ENCODE measurements at regions not wholly inside any gene's neighbourhood (a gene's known extent, or its start where the extent isn't known, plus 50 kb on each side); places are given as distances from the start of the nearest gene placed in this dataset.

- peaks cover 1% of the 10 kb centered on the region for H3K9me3 Mint-ChIP-seq
- H3K27me3 Mint-ChIP-seq, result no peaks in the 10 kb centered on the region
- ATAC-seq (no peak), DNase-seq (no peak)
- ChIA-PET POLR2A (no interaction called here), CTCF (no interaction called here)
- H3K27ac Mint-ChIP-seq, result no peak overlapping the region
- intact Hi-C loops (cut with micrococcal nuclease), result no loop called here
- no peaks in the 10 kb centered on the region for H3K4me1 Mint-ChIP-seq (ENCODE audit: low read depth)
- TF ChIP-seq CTCF (IDR thresholded peaks at IDR 0.05), result no peak
- no peaks in the 10 kb centered on the region for H3K36me3 Mint-ChIP-seq (ENCODE audit: low read depth)
- H3K4me3 Mint-ChIP-seq, result no peak overlapping the region
Measured at GRCh38 chr11:96978751-96979150, 588.9 kb downstream of the JRKL start.

- POLR2A ChIA-PET, result no interaction called here
- TF ChIP-seq CTCF (IDR thresholded peaks at IDR 0.05), result no peak
- DNase-seq (no peak), ATAC-seq (no peak)
- H3K27me3 Mint-ChIP-seq, result no peaks in the 10 kb centered on the region
- no peaks in the 10 kb centered on the region for H3K4me1 Mint-ChIP-seq (ENCODE audit: low read depth)
- H3K27ac Mint-ChIP-seq, result no peak overlapping the region
- no peaks in the 10 kb centered on the region for H3K36me3 Mint-ChIP-seq (ENCODE audit: low read depth)
- no peak overlapping the region for H3K4me3 Mint-ChIP-seq
- intact Hi-C loops (cut with micrococcal nuclease), result no loop called here
- peaks cover 1% of the 10 kb centered on the region for H3K9me3 Mint-ChIP-seq
- CTCF ChIA-PET, result no interaction called here
Measured at GRCh38 chr11:96986516-96986915, 596.7 kb downstream of the JRKL start.

GRCh38 chr11:96990914-96991313 lies 601.1 kb downstream of the JRKL start:
- no peaks in the 10 kb centered on the region for H3K36me3 Mint-ChIP-seq (ENCODE audit: low read depth)
- DNase-seq, result no peak
- ChIA-PET POLR2A (no interaction called here), CTCF (no interaction called here)
- no peak for TF ChIP-seq CTCF (IDR thresholded peaks at IDR 0.05)
- intact Hi-C loops (cut with micrococcal nuclease), result no loop called here
- peaks cover 1% of the 10 kb centered on the region for H3K9me3 Mint-ChIP-seq
- H3K4me3 Mint-ChIP-seq, result no peak overlapping the region
- H3K27ac Mint-ChIP-seq, result no peak overlapping the region
- H3K27me3 Mint-ChIP-seq, result no peaks in the 10 kb centered on the region
- H3K4me1 Mint-ChIP-seq (ENCODE audit: low read depth), result no peaks in the 10 kb centered on the region
- no peak for ATAC-seq

- DNase-seq (no peak), ATAC-seq (no peak)
- no peak for TF ChIP-seq CTCF (IDR thresholded peaks at IDR 0.05)
- intact Hi-C loops (cut with micrococcal nuclease), result no loop called here
- CTCF ChIA-PET, result no interaction called here
- H3K4me1 Mint-ChIP-seq (ENCODE audit: low read depth), result no peaks in the 10 kb centered on the region
- no peaks in the 10 kb centered on the region for H3K36me3 Mint-ChIP-seq (ENCODE audit: low read depth)
- H3K27me3 Mint-ChIP-seq, result no peaks in the 10 kb centered on the region
- H3K27ac Mint-ChIP-seq, result no peak overlapping the region
- H3K9me3 Mint-ChIP-seq, result peaks cover 4% of the 10 kb centered on the region
- no peak overlapping the region for H3K4me3 Mint-ChIP-seq
- POLR2A ChIA-PET, result no interaction called here
Measured at GRCh38 chr11:97000481-97000880, 610.7 kb downstream of the JRKL start.

GRCh38 chr11:97007283-97007682 lies 617.5 kb downstream of the JRKL start:
- POLR2A ChIA-PET, result no interaction called here
- Mint-ChIP-seq H3K27ac (no peak overlapping the region), H3K4me3 (no peak overlapping the region), H3K4me1 (ENCODE audit: low read depth) (no peaks in the 10 kb centered on the region), H3K9me3 (peaks cover 1% of the 10 kb centered on the region), H3K27me3 (no peaks in the 10 kb centered on the region), H3K36me3 (ENCODE audit: low read depth) (no peaks in the 10 kb centered on the region)
- DNase-seq (no peak), ATAC-seq (no peak)
- intact Hi-C loops (cut with micrococcal nuclease), result no loop called here
- no peak for TF ChIP-seq CTCF (IDR thresholded peaks at IDR 0.05)
- CTCF ChIA-PET, result no interaction called here
